ENCODE measurements at regions not wholly inside any gene's neighbourhood (a gene's known extent, or its start where the extent isn't known, plus 50 kb on each side); places are given as distances from the start of the nearest gene placed in this dataset.

DNA sequence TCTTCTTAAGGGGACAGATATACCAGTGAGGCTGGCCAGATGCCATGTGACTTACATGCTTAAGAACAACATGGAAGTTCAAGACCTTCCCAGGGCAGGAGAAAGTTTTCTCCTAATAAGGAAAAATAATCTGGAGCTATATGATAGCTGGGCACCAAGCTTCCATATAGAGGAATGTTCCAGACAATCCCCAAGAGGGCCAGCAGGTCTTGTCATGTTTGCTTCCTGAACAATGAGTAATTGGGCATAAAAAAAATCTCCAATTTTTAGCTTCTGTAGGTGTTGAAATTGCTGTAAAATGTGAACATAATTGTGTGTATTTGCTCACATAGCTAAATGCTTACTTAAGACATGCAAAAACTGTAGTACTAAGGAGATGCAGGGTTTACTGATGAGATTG lies 809.5 kb upstream of the PIK3C3 start (continued):
- TF ChIP-seq EZH2 (IDR thresholded peaks at IDR 0.05; ENCODE audit: low read depth, low read length, severe bottlenecking): no peak
- no peak for TF ChIP-seq EGR1 (IDR thresholded peaks at IDR 0.05; ENCODE audit: borderline replicate concordance, low read depth, low read length)

All from H1 (cell line).